IgD-negative memory B cell (primary cell): ENCODE measurements at regions not wholly inside any gene's neighbourhood (a gene's known extent, or its start where the extent isn't known, plus 50 kb on each side); places are given as distances from the start of the nearest gene placed in this dataset.

ENCODE experiments used
- H3K27ac Mint-ChIP-seq, 3 donors: one replicate each; pipeline ENCODE4 v1.8.0; 2020 to 2022; ENCODE audit warnings: mild to moderate bottlenecking in 3 of 3, mixed read lengths in 3 of 3, moderate library complexity in 1 of 3
- H3K27me3 Mint-ChIP-seq: one replicate; pipeline ENCODE4 v1.8.0; 2021; ENCODE audit warnings: mixed read lengths
- H3K36me3 Mint-ChIP-seq: one replicate; pipeline ENCODE4 v1.8.0; 2020; ENCODE audit warnings: mild to moderate bottlenecking, mixed read lengths
- H3K4me1 Mint-ChIP-seq, 3 donors: one replicate each; pipeline ENCODE4 v1.8.0; 2020 to 2022; ENCODE audit warnings: mixed read lengths in 3 of 3, mild to moderate bottlenecking in 1 of 3
- H3K4me3 Mint-ChIP-seq, 4 donors: one replicate each; pipeline ENCODE4 v1.8.0; 2020 to 2022; ENCODE audit warnings: mild to moderate bottlenecking in 4 of 4, mixed read lengths in 4 of 4, moderate library complexity in 3 of 4
- H3K9me3 Mint-ChIP-seq, 3 donors: one replicate each; pipeline ENCODE4 v1.8.0; 2020 to 2021; ENCODE audit warnings: mixed read lengths in 3 of 3, mild to moderate bottlenecking in 1 of 3

DNA sequence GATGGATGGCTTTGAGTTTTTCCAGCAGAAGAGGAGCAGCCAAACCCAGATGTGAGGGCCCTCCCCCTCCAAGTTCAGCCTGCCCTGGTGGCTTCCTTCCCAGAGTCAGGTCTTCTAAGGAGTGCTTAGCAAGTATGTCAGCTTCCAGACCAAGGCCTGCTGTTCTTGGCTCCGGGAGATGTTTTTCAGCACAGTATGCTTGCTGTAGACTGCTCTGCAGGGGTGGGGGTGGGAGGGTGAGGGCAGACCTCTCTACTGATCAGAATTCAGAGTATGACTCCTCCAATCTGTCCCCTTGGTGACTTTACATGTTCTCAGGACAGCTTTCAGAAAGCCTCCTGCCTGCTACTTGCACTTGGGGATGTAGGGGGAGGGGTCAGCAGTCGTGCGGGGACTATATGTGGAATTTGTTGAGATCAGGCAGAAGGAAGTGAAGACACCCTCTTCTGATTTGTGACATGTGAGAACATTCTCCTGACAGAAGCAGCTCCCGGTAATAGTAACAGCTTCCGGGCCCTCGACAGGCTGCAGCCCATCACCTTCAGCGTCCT is 516.4 kb upstream of the ZMIZ1 start:
- Mint-ChIP-seq H3K27ac (no peak overlapping the region), H3K4me1 (no peaks in the 10 kb centered on the region), H3K9me3 (peaks cover 0 to 8% (median 0%) of the 10 kb centered on the region in 3 donors)

DNA sequence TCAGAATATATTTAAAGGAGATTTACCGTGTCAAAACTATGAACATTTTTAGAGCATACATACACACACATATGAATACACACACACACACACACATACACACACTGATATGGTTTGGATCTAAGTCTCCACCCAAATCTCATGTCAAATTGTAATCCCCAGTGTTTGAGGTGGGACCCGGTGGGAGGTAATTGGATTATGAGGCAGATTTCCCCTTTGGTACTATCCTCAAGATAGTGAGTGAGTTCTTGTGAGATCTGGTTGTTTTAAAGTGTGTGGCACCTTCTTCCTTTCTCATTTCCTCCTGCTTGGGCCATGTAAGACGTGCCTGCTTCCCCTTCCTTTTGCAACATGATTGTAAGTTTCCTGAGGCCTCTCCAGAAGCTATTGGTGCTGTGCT is 515.0 kb upstream of the ZMIZ1 start:
- H3K36me3 Mint-ChIP-seq, result no peaks in the 10 kb centered on the region
- H3K4me3 Mint-ChIP-seq, result no peak overlapping the region
- no peaks in the 10 kb centered on the region for H3K4me1 Mint-ChIP-seq
- H3K9me3 Mint-ChIP-seq, result peaks cover 0 to 8% (median 0%) of the 10 kb centered on the region in 3 donors
- H3K27ac Mint-ChIP-seq, result no peak overlapping the region
- H3K27me3 Mint-ChIP-seq, result peaks cover 3% of the 10 kb centered on the region

More for the DNA sequence above, 516.4 kb upstream of the ZMIZ1 start:
- no peak overlapping the region for H3K4me3 Mint-ChIP-seq
- no peaks in the 10 kb centered on the region for H3K36me3 Mint-ChIP-seq
- H3K27me3 Mint-ChIP-seq, result peaks cover 8% of the 10 kb centered on the region

DNA sequence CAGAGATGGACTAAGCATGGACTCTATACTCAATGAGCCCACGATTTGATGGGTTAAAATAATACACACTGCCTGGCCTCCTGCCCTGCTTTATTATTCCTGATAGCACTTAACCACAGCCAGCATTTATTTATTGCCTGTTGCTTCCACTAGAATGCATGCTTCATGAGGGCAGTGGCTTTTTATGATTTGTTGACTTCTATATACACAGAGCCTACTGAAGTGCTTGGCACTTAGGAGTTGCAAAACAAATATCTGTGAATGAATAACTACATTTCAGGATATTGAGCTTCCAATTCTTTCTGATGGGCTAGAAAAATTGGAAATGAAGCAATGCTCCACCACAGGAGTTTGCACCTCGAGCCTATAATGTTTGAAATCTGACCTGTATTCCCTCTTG is 513.6 kb upstream of the ZMIZ1 start:
- H3K27me3 Mint-ChIP-seq, result peaks cover 3% of the 10 kb centered on the region
- H3K4me1 Mint-ChIP-seq, result no peaks in the 10 kb centered on the region
- no peak overlapping the region for H3K27ac Mint-ChIP-seq

DNA sequence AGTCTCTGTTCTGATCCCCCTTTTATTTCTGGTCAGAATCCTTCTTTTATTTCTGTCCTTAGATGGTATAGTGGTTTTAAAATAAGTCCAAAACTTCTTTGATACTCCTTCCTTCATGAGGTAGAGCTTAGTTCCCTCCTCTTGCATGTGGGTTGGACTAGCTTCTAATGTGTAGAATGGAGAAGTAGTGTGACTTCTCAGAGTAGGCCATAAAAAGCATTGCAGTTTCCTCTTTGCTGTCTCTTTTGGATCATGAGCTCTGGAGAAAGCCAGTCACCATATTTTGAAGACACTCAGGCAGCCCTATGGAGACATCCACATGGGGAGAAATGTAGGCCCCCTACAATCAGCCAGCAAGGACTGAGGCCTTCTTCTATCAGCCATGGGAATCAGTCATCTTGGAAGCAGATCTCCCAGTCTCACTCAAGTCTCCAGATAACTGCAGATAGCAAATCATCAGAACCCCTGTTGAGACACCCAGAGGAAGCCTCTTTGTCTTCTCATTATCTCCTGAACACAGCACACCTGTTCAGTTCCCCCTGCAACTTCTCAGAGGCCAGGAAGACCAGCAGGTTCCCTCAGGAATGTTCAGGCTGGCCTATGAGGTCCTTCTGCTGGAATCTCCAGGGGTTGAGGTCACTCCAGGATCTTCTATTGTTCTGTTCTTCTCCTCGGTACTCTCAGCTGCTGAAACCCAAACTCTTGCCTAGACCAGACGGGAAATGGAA is 511.9 kb upstream of the ZMIZ1 start:
- no peaks in the 10 kb centered on the region for H3K27me3 Mint-ChIP-seq
- H3K27ac Mint-ChIP-seq, result no peak overlapping the region
- H3K4me1 Mint-ChIP-seq, result no peaks in the 10 kb centered on the region
- H3K9me3 Mint-ChIP-seq, result peaks cover 0 to 8% (median 0%) of the 10 kb centered on the region in 3 donors
- no peaks in the 10 kb centered on the region for H3K36me3 Mint-ChIP-seq
- H3K4me3 Mint-ChIP-seq, result no peak overlapping the region

More for the DNA sequence above, 513.6 kb upstream of the ZMIZ1 start:
- Mint-ChIP-seq H3K9me3 (peaks cover 0 to 8% (median 0%) of the 10 kb centered on the region in 3 donors), H3K4me3 (no peak overlapping the region), H3K36me3 (no peaks in the 10 kb centered on the region)

DNA sequence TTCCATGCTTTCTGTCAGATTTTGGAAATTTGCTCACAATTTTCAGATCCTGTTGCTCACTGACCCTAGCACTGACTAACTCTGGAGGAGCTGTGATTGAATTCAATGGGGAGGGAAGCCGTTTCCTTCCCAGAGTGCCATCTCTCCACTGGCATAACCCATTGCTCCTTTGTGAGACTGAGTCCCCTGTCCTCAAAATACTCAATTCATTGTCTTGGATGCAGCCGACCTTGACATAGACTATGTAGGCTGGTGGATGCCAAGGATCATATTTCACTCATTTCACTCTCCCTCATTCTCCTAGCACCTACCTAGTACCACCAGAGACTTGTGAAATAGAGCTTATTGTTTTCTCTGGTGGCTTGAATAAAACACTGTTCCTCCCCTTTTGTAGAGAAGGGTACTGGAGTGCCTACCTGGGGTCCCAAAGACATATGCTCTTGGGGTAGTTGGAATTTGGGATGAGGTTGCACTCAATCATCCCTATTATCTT is 511.3 kb upstream of the ZMIZ1 start:
- Mint-ChIP-seq H3K27me3 (no peaks in the 10 kb centered on the region), H3K4me3 (no peak overlapping the region), H3K36me3 (no peaks in the 10 kb centered on the region), H3K27ac (no peak overlapping the region), H3K9me3 (peaks cover 0 to 8% (median 0%) of the 10 kb centered on the region in 3 donors), H3K4me1 (no peaks in the 10 kb centered on the region)

DNA sequence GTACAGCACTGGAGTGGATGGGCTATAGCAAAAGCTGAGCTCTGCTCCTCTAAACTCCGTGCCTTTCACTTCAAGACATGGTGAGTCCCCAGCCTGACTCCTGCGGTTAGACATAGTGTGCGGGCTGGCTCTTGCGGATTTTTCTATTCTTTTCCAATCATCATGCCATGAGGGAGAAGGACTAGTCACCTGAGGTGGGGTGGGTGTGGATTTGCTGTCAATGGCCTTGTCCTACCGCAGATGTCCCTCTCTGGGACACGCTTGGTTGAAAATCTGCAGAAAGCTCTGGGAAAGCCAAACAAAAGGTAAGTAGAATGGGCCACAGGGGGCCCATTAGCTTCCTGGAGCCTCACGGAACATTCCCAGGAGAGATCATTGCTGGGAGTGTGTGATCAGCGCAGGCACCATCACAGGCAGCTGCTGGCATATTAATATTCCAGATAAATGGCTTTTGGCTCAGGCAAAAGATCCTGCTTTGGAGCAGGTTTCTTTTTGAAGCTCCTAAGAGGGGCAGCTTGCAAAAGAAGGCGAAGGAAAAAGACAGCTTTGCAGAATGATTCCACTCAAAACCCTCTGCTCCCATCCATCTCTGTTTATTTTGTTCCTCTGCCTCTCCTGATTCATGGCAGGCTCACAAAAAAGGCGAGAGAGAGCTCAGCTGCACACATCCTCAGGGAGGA is 509.0 kb upstream of the ZMIZ1 start:
- H3K27ac Mint-ChIP-seq, result no peak overlapping the region
- H3K4me1 Mint-ChIP-seq, result no peaks in the 10 kb centered on the region
- no peak overlapping the region for H3K4me3 Mint-ChIP-seq
- peaks cover 2% of the 10 kb centered on the region for H3K27me3 Mint-ChIP-seq
- H3K9me3 Mint-ChIP-seq, result peaks cover 0 to 4% (median 0%) of the 10 kb centered on the region in 3 donors
- no peaks in the 10 kb centered on the region for H3K36me3 Mint-ChIP-seq

DNA sequence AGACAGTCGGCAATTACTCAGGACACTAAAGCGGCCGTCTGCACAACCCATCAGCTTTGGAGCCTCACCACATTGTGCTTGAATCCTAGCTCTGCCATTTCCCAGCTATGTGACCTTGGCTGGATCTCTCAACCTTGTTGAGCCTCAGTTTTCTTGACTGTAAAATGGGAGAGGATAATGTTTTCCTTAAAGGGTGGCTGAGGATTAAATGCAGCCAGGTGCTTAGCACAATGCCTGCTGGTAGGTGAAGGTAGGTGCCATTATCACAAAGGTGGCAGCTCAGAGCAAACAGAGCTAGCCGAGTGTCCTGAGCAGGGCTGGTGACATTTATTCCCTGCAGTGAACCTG is 508.5 kb upstream of the ZMIZ1 start:
- H3K4me1 Mint-ChIP-seq, result no peaks in the 10 kb centered on the region
- H3K4me3 Mint-ChIP-seq, result no peak overlapping the region
- H3K27me3 Mint-ChIP-seq, result peaks cover 5% of the 10 kb centered on the region
- no peak overlapping the region for H3K27ac Mint-ChIP-seq
- peaks cover 0 to 2% (median 0%) of the 10 kb centered on the region in 3 donors for H3K9me3 Mint-ChIP-seq
- no peaks in the 10 kb centered on the region for H3K36me3 Mint-ChIP-seq

DNA sequence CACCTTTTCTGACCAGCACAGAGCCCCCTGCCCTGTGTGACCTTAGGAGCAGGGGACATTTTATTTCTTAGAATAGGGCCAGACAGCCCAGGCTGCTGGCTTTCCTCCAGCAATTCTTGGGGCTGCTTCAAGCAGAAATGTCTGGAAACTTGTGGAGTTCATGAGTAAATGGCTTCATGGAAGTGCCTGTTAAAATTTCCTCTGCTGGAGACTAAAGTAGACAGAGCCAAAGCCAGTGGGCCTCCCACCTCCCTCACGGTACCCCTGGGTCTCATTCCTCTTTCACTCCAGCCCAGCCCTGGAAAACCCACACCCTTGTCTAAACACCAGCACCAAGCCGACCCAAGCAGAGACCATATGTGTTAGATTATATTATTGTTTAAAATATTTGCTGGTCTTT is 505.5 kb upstream of the ZMIZ1 start:
- Mint-ChIP-seq H3K27ac (no peak overlapping the region), H3K36me3 (no peaks in the 10 kb centered on the region), H3K9me3 (peaks cover 0 to 2% (median 0%) of the 10 kb centered on the region in 3 donors), H3K4me3 (no peak overlapping the region), H3K4me1 (no peaks in the 10 kb centered on the region), H3K27me3 (peaks cover 6% of the 10 kb centered on the region)

DNA sequence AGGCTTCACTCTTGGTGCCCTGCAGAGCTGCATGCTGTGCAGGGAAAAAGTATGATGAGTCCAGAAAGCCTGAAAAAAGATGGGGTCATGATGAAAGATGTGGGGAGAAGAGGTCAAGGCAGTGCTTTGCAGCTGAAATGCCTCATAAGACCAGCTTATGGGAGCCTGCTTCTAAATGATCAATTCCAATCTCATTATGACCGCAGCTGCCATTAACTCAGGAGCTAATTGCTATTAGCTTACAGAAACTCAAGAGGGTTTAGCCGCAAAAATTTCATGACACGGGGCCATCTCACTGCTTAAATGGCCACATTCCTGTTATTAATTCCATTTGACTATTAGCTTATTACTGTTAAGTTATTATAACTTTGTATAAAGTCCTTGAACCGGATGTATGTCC is 502.9 kb upstream of the ZMIZ1 start:
- H3K27ac Mint-ChIP-seq, result no peak overlapping the region
- no peaks in the 10 kb centered on the region for H3K4me1 Mint-ChIP-seq
- peaks cover 0 to 2% (median 0%) of the 10 kb centered on the region in 3 donors for H3K9me3 Mint-ChIP-seq
- H3K36me3 Mint-ChIP-seq, result no peaks in the 10 kb centered on the region
- no peak overlapping the region for H3K4me3 Mint-ChIP-seq
- peaks cover 6% of the 10 kb centered on the region for H3K27me3 Mint-ChIP-seq

DNA sequence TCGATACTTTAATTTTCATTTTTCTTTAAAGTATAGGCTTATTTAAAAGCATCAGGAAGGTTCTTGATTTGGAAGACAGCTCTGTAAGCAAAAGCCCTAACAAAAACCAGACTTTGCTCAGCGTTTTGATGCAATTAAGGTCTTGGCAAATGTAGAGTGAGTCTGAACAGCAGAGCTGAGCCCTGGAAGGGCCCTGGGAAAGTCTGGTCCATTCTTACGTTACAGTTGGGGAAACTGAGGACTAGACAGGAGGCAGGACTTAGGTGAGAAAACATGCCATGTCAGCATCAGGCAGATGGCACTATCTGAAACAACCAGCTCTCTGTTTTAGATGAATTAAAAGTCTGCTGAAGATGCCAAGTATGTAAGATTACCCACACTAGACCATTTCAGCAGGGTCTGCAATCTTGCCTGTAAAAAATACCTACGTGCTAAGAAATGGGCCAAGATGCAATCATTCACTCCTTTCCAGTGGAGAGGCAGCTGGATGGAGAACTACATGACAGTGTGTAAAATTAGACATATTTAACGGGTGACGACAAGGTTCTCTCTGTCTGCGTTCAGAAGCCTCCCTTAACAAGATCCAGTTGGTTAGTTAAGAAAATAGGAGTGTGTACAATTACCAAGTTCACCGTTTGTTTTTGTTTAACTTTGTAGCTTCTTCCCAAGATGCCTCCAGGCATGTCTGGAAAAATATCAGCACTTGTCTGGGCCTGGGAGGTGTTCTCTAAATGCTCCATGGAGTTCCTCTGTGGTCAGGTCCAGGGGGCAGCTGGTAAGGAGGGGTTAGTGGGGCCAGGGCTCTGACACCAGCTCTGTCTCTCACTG is 502.3 kb upstream of the ZMIZ1 start:
- no peaks in the 10 kb centered on the region for H3K36me3 Mint-ChIP-seq
- H3K27ac Mint-ChIP-seq, result no peak overlapping the region
- no peak overlapping the region for H3K4me3 Mint-ChIP-seq
- peaks cover 6% of the 10 kb centered on the region for H3K27me3 Mint-ChIP-seq
- H3K9me3 Mint-ChIP-seq, result peaks cover 0 to 2% (median 0%) of the 10 kb centered on the region in 3 donors
- H3K4me1 Mint-ChIP-seq, result no peaks in the 10 kb centered on the region

DNA sequence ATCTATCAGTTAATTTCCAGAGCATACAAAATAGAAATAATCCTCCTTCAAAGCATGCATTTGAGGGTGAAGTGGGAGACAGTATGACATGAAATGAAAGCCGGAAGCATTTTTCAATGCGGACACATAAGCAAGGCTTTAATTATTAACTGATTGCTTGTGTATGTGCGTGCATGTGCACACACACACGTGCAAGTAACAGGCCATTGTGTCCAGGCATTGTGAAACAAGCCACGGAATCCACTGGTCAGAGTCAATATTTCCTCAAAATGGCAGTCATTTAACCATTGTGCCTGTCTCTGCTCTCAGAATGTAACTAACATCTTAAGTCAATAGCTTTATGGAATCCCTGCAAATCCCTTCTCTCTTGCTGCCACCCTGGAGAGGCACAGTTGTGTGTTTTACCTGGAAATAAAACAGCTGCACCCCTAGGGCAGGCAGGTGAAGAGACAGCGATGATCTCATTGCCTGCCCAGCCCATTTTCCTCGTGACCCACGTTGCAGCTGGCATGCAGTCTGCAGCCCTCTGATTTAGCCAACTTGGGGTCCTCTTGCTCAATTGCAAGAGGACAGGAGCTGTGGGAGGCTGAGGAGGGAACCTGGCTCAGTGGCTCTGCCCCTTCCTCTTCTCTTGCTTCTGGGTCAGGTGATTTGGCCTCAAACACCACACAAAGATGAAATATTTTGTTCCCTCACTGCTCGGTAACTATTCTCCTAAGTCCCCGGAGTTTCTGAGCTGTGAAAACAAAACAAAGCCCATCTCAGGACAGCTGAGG is 500.9 kb upstream of the ZMIZ1 start:
- peaks cover 9% of the 10 kb centered on the region for H3K27me3 Mint-ChIP-seq
- H3K4me1 Mint-ChIP-seq, result no peaks in the 10 kb centered on the region
- H3K27ac Mint-ChIP-seq, result no peak overlapping the region
- H3K36me3 Mint-ChIP-seq, result no peaks in the 10 kb centered on the region
- H3K9me3 Mint-ChIP-seq, result peaks cover 0 to 2% (median 0%) of the 10 kb centered on the region in 3 donors
- no peak overlapping the region for H3K4me3 Mint-ChIP-seq

DNA sequence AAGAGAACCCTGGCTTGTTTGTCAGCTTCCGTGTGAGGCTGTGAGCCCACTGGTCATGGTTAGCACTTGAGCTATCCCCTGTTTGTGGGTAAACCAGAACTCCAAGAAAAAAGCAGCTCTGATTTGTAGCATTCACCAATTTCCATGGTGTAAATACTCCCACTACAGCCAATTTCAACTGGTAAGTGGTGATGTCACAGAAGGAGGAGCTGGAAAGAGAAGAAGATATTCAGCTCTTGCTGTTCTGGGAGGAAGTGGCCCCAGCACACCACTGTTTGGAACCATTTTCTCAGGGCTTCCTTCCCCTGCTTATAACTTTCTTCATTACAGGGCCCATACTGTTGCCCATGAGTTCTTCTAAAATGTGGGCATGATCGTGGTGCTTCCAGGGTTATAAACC is 500.1 kb upstream of the ZMIZ1 start:
- Mint-ChIP-seq H3K36me3 (no peaks in the 10 kb centered on the region), H3K27me3 (peaks cover 7% of the 10 kb centered on the region), H3K4me1 (no peaks in the 10 kb centered on the region), H3K27ac (no peak overlapping the region), H3K4me3 (no peak overlapping the region), H3K9me3 (peaks cover 0 to 2% (median 0%) of the 10 kb centered on the region in 3 donors)

DNA sequence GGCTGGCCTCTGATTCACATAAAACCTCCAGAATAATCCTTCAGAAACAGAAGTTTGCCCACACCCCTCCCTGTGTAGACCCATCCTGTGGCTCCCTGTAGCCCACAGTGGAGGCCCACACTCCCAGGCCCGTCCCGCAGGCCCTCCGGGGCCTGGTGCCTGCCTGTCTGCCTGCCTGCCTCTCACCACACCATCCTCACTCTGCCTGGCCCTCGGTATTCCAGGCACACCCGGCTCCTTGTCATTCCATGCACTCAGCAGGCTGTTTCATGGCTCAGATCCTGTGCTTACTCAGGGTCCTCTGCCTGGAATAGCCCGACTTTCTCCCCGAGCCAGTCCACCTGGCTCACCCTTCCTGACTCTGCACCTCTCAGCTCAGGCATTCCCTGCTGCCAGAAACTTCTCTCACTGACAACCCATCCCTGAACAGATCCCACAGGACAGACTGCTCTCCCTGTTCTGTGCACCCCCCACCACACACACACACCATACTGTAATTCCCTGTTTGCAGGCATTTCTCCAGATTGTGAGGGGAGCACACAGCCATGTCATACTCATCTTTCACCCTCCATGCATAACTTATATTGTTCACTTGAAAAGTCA is 498.0 kb upstream of the ZMIZ1 start:
- H3K36me3 Mint-ChIP-seq, result no peaks in the 10 kb centered on the region
- H3K27me3 Mint-ChIP-seq, result peaks cover 4% of the 10 kb centered on the region
- no peak overlapping the region for H3K4me3 Mint-ChIP-seq
- no peaks in the 10 kb centered on the region for H3K9me3 Mint-ChIP-seq
- no peaks in the 10 kb centered on the region for H3K4me1 Mint-ChIP-seq
- no peak overlapping the region for H3K27ac Mint-ChIP-seq

DNA sequence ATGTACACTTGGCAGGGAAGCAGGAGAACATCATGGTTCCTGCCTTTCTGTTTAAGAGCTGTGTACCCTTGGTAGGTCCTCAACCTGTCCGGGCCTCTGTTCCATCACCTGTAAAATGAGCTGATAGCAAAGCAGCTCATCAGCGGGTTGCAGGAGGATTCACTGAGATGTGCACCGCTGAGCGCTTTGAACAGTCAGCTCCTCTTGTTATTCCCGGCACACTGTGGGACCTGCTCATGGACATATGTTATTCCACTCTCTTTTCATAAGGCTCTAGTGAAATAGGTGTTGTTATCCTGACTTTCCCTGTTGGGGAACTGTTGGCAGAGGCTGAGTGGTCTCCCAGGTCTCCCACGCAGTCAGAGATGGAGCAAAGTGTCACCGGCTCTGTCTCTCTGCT is 497.5 kb upstream of the ZMIZ1 start:
- H3K27ac Mint-ChIP-seq, result no peak overlapping the region
- H3K4me3 Mint-ChIP-seq, result no peak overlapping the region
- H3K36me3 Mint-ChIP-seq, result no peaks in the 10 kb centered on the region
- no peaks in the 10 kb centered on the region for H3K4me1 Mint-ChIP-seq
- H3K9me3 Mint-ChIP-seq, result no peaks in the 10 kb centered on the region
- H3K27me3 Mint-ChIP-seq, result peaks cover 4% of the 10 kb centered on the region
